ENCODE measurements at regions not wholly inside any gene's neighbourhood (a gene's known extent, or its start where the extent isn't known, plus 50 kb on each side); places are given as distances from the start of the nearest gene placed in this dataset.

GRCh38 chr3:3578718-3579117, 220.5 kb upstream of the LRRN1 start:
- no peak for TF ChIP-seq YY1 (IDR thresholded peaks at IDR 0.05; ENCODE audit: insufficient read depth, insufficient read length)
- no peak for TF ChIP-seq ZNF274 (IDR thresholded peaks at IDR 0.05; ENCODE audit: low read depth, low read length)
- no peak for TF ChIP-seq SUZ12 (IDR thresholded peaks at IDR 0.05; ENCODE audit: extremely low read depth, insufficient read depth, insufficient read length)
